ENCODE measurements at regions not wholly inside any gene's neighbourhood (a gene's known extent, or its start where the extent isn't known, plus 50 kb on each side); places are given as distances from the start of the nearest gene placed in this dataset.

DNA sequence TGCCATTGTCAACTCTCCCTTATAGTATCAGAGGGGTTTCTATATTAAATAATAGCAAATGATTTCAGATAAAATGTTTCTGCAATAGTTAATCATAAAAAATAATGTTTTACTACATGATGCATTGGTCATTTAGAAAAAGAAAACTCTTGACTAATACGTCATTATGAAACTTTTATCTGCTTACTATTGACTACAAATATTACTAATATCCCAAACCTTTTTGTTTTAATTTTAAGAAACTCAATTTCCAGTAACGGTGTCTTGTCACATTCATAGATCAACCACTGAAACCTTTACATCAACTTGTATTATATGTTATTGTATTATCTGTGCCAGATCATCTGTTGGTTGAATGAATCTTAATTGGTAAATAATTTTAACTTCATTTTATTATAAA is 482.9 kb upstream of the SLC35B3 start:
- Histone ChIP-seq H3K4me1 (ENCODE audit: control insufficient read depth, insufficient read depth, low read length) (no peaks in the 10 kb centered on the region), H3K27me3 (replicated peaks; ENCODE audit: control insufficient read depth, insufficient read depth, low read length) (no peaks in the 10 kb centered on the region), H3K4me3 (ENCODE audit: low read length) (no peak overlapping the region), H3K9ac (ENCODE audit: low read length) (no peak overlapping the region), H3K36me3 (ENCODE audit: control insufficient read depth, insufficient read depth, low read length, severe bottlenecking) (no peaks in the 10 kb centered on the region), H3K9me3 (ENCODE audit: control insufficient read depth, low read length) (no peaks in the 10 kb centered on the region)
- DNase-seq (ENCODE audit: low read depth): no peak

DNA sequence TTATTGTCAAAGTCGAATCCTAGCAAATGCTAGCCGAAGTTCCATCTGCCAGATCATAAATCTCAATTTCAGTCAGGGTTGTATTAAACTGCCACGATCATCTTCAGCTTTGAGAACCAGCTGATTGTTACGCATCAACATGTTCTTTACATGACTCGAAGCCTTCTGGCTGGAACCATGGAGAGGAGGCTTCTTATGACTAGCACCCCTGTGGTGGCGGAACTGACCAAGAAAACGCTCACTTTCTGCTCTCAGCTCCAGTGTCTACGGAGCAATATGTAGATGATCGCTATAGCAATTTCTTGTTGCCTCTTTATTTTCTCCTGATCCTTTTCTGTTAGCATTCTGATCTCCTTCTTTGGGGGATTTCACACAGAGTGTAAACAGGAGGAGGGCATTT is 479.4 kb upstream of the SLC35B3 start:
- peaks cover 18% of the 10 kb centered on the region for H3K9me3 ChIP-seq (ENCODE audit: control insufficient read depth, low read length)
- no peaks in the 10 kb centered on the region for H3K4me1 ChIP-seq (ENCODE audit: control insufficient read depth, insufficient read depth, low read length)
- no peak overlapping the region for H3K4me3 ChIP-seq (ENCODE audit: low read length)
- H3K9ac ChIP-seq (ENCODE audit: low read length): no peak overlapping the region
- H3K36me3 ChIP-seq (ENCODE audit: control insufficient read depth, insufficient read depth, low read length, severe bottlenecking): no peaks in the 10 kb centered on the region
- DNase-seq (ENCODE audit: low read depth): no peak
- H3K27me3 ChIP-seq (replicated peaks; ENCODE audit: control insufficient read depth, insufficient read depth, low read length): no peaks in the 10 kb centered on the region

DNA sequence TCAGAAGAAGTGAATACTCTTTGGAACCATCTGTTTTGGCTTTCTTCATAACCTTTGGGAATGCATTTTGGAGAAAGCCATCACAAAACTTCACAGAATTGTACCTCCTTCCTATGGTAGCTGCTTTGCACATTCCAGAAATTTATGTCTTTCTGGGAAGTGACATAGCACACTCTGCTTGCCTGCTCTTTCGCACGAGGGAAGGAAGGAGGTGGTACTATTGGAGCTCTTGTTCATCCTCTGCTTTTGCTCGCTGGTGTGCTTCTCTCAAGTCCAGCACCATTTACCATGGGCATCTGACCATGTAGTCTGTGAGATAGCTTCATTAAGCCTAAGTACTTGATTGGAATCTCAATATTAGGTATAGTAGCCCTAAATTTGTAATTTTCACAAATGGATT is 473.3 kb upstream of the SLC35B3 start:
- no peaks in the 10 kb centered on the region for H3K36me3 ChIP-seq (ENCODE audit: control insufficient read depth, insufficient read depth, low read length, severe bottlenecking)
- H3K9me3 ChIP-seq (ENCODE audit: control insufficient read depth, low read length): peaks cover 18% of the 10 kb centered on the region
- H3K9ac ChIP-seq (ENCODE audit: low read length): no peak overlapping the region
- no peak overlapping the region for H3K4me3 ChIP-seq (ENCODE audit: low read length)
- no peaks in the 10 kb centered on the region for H3K4me1 ChIP-seq (ENCODE audit: control insufficient read depth, insufficient read depth, low read length)
- no peak for DNase-seq (ENCODE audit: low read depth)
- H3K27me3 ChIP-seq (replicated peaks; ENCODE audit: control insufficient read depth, insufficient read depth, low read length): no peaks in the 10 kb centered on the region

DNA sequence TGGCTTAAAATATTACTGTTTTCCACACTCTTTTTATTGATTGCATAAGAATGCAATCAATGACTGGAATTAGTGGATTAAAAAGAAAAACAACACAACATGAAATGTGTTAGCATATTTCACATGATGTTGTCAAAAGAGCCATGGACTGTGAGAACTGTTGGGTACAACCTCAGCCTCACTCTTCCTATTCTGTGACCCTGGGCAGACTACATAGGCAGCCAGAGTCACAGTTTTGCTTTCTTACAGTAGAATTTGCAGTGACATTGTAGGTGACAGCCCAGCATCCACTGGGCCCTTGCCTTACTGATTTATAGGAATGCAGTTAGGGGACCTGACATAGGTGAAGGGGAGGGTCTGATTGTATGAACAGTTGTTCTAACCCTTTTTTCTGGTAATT is 471.4 kb upstream of the SLC35B3 start:
- H3K9ac ChIP-seq (ENCODE audit: low read length): no peak overlapping the region
- no peak for DNase-seq (ENCODE audit: low read depth)
- peaks cover 9% of the 10 kb centered on the region for H3K9me3 ChIP-seq (ENCODE audit: control insufficient read depth, low read length)

DNA sequence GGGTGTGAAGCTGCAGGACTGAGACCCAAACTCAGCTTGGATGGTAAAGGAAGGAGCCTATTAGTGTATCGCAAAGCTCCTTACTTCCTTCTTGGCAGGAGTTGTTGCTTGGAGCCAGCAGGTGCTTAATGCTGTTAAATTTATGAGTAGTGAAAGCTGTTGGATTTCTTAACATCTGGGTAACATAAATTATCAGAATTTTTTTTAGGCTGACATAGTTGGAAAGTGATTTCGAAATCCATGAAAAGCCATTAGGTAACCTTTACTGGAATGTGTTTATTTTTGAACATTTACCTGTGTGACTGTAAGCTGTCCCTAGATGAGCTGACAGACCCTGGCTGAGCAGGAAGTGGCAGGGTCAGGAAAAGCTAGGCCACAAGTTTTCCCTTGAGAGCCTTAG is 470.4 kb upstream of the SLC35B3 start:
- no peaks in the 10 kb centered on the region for H3K36me3 ChIP-seq (ENCODE audit: control insufficient read depth, insufficient read depth, low read length, severe bottlenecking)
- no peak overlapping the region for H3K9ac ChIP-seq (ENCODE audit: low read length)
- H3K4me1 ChIP-seq (ENCODE audit: control insufficient read depth, insufficient read depth, low read length): no peaks in the 10 kb centered on the region
- no peak overlapping the region for H3K4me3 ChIP-seq (ENCODE audit: low read length)
- H3K9me3 ChIP-seq (ENCODE audit: control insufficient read depth, low read length): peaks cover 5% of the 10 kb centered on the region
- no peak for DNase-seq (ENCODE audit: low read depth)
- H3K27me3 ChIP-seq (replicated peaks; ENCODE audit: control insufficient read depth, insufficient read depth, low read length): no peaks in the 10 kb centered on the region

More for the DNA sequence above, 471.4 kb upstream of the SLC35B3 start:
- Histone ChIP-seq H3K36me3 (ENCODE audit: control insufficient read depth, insufficient read depth, low read length, severe bottlenecking) (no peaks in the 10 kb centered on the region), H3K4me1 (ENCODE audit: control insufficient read depth, insufficient read depth, low read length) (no peaks in the 10 kb centered on the region), H3K4me3 (ENCODE audit: low read length) (no peak overlapping the region), H3K27me3 (replicated peaks; ENCODE audit: control insufficient read depth, insufficient read depth, low read length) (no peaks in the 10 kb centered on the region)

DNA sequence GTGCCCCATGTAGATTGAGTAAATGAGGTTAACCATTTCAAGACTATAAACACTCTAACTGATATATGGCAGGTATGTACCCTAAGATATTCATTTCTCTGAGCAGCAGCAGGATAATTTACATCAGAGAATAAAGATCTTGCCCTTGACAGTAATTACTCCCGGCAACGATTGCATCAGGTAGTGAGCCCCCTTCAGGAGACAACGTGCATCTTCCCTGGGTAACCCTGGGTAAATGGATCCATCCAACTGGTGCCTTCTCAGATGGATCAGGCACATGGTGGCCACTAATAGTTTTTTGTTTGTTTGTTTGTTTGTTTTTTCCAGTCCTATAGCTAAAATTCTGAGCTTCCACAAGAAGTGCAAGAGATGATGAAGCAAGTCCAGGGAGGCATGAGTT is 469.4 kb upstream of the SLC35B3 start:
- Histone ChIP-seq H3K9ac (ENCODE audit: low read length) (no peak overlapping the region), H3K4me3 (ENCODE audit: low read length) (no peak overlapping the region), H3K36me3 (ENCODE audit: control insufficient read depth, insufficient read depth, low read length, severe bottlenecking) (no peaks in the 10 kb centered on the region), H3K9me3 (ENCODE audit: control insufficient read depth, low read length) (peaks cover 5% of the 10 kb centered on the region), H3K4me1 (ENCODE audit: control insufficient read depth, insufficient read depth, low read length) (no peaks in the 10 kb centered on the region), H3K27me3 (replicated peaks; ENCODE audit: control insufficient read depth, insufficient read depth, low read length) (no peaks in the 10 kb centered on the region)
- DNase-seq (ENCODE audit: low read depth): no peak

DNA sequence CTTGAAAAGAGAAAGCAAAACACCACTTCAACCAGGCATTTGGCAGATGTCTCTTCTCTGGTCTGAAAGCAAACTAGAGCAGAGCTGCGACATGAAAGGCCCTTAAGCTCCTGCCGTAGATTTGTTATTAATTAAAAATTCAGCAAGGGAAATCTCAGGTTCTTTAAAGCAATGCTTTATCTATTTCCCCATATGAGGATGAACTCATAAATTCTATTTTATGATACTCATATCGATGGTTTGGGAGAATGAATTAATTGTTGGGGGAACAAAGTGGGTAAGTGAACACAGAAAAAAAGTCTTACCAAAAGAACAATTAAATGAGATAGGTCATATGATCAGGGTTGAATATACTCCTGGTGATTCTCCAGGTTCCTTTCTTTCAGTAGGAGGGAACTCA is 464.7 kb upstream of the SLC35B3 start:
- H3K9ac ChIP-seq (ENCODE audit: low read length): no peak overlapping the region
- H3K4me3 ChIP-seq (ENCODE audit: low read length): no peak overlapping the region
- H3K27me3 ChIP-seq (replicated peaks; ENCODE audit: control insufficient read depth, insufficient read depth, low read length): no peaks in the 10 kb centered on the region
- peaks cover 5% of the 10 kb centered on the region for H3K9me3 ChIP-seq (ENCODE audit: control insufficient read depth, low read length)
- H3K36me3 ChIP-seq (ENCODE audit: control insufficient read depth, insufficient read depth, low read length, severe bottlenecking): no peaks in the 10 kb centered on the region
- no peak for DNase-seq (ENCODE audit: low read depth)
- H3K4me1 ChIP-seq (ENCODE audit: control insufficient read depth, insufficient read depth, low read length): no peaks in the 10 kb centered on the region

DNA sequence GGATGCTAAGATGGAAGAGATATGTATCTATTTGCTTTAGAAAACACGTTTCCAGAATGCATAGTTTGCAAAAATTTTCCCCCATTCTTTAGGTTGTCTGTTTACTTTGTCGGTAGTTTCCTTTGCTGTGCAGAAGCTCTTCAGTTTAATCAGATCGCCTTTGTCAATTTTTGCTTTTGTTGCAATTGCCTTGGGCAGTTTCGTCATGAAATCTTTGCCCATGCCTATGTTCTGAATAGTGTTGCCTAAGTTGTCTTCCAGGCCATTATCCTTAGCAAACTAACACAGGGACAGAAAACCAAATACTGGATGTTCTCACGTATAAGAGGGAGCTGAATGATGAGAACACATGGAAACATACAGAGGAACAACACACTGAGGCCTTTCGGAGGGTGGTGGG is 454.2 kb upstream of the SLC35B3 start:
- DNase-seq (ENCODE audit: low read depth): no peak
- Histone ChIP-seq H3K4me3 (ENCODE audit: low read length) (no peak overlapping the region), H3K27me3 (replicated peaks; ENCODE audit: control insufficient read depth, insufficient read depth, low read length) (no peaks in the 10 kb centered on the region), H3K9ac (ENCODE audit: low read length) (no peak overlapping the region), H3K9me3 (ENCODE audit: control insufficient read depth, low read length) (no peaks in the 10 kb centered on the region), H3K36me3 (ENCODE audit: control insufficient read depth, insufficient read depth, low read length, severe bottlenecking) (no peaks in the 10 kb centered on the region), H3K4me1 (ENCODE audit: control insufficient read depth, insufficient read depth, low read length) (peaks cover 5% of the 10 kb centered on the region)

DNA sequence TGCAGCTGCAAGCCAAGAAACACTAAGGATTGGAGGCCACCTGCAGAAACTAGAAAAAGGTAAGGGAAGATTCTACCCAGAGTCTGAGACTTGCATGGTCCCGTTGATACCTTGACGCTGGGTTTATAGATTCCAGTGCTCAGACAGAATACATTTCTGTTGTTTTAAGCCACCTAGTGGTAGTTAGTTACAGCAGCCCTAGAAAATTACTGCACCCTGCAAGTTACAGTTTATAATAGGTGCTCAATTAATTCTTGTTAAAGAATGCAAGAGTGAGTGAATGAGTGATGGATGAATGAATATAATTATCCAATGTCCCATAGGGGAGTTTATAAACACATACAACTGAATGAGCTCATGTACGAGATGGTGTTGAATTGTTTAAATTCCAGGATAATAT is 453.1 kb upstream of the SLC35B3 start:
- peak; percentile 53 for DNase-seq (ENCODE audit: low read depth)
- Histone ChIP-seq H3K36me3 (ENCODE audit: control insufficient read depth, insufficient read depth, low read length, severe bottlenecking) (no peaks in the 10 kb centered on the region), H3K27me3 (replicated peaks; ENCODE audit: control insufficient read depth, insufficient read depth, low read length) (no peaks in the 10 kb centered on the region), H3K4me1 (ENCODE audit: control insufficient read depth, insufficient read depth, low read length) (peaks cover 5% of the 10 kb centered on the region), H3K9ac (ENCODE audit: low read length) (no peak overlapping the region), H3K4me3 (ENCODE audit: low read length) (no peak overlapping the region), H3K9me3 (ENCODE audit: control insufficient read depth, low read length) (no peaks in the 10 kb centered on the region)

DNA sequence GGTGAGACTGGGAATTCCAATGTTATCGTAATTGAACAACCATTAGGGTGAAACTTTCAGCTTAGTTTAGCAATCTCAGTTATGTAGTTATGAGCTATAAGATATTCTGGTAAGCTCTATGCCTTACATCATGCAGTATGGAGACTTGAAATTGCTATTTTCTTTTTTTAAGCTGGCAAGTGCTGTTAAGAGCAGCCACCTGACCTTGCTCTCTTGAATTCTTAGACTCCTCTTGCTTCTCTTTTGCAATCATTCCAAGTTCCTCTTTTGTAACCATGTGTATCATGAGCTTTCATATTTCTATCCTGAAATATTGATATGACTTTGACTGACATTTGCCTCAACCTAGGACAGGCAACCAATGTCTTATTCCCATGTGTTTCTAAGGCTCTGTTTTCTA is 446.3 kb upstream of the SLC35B3 start:
- H3K9ac ChIP-seq (ENCODE audit: low read length): no peak overlapping the region
- no peak overlapping the region for H3K4me3 ChIP-seq (ENCODE audit: low read length)
- no peaks in the 10 kb centered on the region for H3K9me3 ChIP-seq (ENCODE audit: control insufficient read depth, low read length)
- no peaks in the 10 kb centered on the region for H3K27me3 ChIP-seq (replicated peaks; ENCODE audit: control insufficient read depth, insufficient read depth, low read length)
- no peak for DNase-seq (ENCODE audit: low read depth)
- H3K36me3 ChIP-seq (ENCODE audit: control insufficient read depth, insufficient read depth, low read length, severe bottlenecking): no peaks in the 10 kb centered on the region
- no peaks in the 10 kb centered on the region for H3K4me1 ChIP-seq (ENCODE audit: control insufficient read depth, insufficient read depth, low read length)

DNA sequence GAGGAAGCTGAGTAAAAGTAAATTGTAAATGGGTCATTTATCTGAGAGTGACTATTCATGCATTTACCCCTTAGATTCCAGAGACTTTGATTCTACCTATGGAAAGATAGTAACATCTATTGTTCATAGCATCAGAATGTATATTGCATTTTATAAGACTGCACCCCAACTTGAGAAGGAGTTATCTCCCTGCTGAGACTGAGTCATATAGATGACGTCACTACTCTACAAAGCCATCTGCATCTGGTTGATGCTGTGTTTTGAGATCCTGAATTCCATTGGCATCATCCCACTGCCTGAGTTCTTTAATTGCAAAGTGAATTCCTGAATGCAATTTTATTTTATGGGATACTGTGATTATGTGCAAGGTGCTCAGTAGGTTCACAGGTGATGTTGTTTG is 444.0 kb upstream of the SLC35B3 start:
- DNase-seq (ENCODE audit: low read depth): no peak
- Histone ChIP-seq H3K9ac (ENCODE audit: low read length) (no peak overlapping the region), H3K27me3 (replicated peaks; ENCODE audit: control insufficient read depth, insufficient read depth, low read length) (no peaks in the 10 kb centered on the region), H3K9me3 (ENCODE audit: control insufficient read depth, low read length) (no peaks in the 10 kb centered on the region), H3K4me1 (ENCODE audit: control insufficient read depth, insufficient read depth, low read length) (no peaks in the 10 kb centered on the region), H3K4me3 (ENCODE audit: low read length) (no peak overlapping the region), H3K36me3 (ENCODE audit: control insufficient read depth, insufficient read depth, low read length, severe bottlenecking) (no peaks in the 10 kb centered on the region)

DNA sequence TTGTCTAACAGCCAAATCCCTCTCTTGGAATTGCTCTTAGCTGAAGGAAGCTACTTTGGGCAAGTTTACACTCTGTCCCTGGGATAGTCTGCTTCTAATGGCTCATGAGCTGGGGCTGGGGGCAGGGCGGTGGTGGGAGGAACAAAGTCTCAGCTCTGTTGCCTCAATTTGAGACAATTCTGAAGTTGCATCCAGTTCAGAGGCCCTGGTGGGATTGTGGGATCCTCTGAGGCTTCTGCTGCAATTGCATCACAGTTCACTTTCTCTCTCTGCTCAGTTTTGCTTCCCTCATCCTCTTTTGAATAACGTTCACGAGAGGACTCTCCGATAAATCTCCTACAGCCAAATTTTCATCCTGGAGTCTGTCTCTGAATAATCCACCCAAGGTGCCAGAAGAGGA is 440.6 kb upstream of the SLC35B3 start:
- no peak overlapping the region for H3K4me3 ChIP-seq (ENCODE audit: low read length)
- no peaks in the 10 kb centered on the region for H3K27me3 ChIP-seq (replicated peaks; ENCODE audit: control insufficient read depth, insufficient read depth, low read length)
- H3K9me3 ChIP-seq (ENCODE audit: control insufficient read depth, low read length): no peaks in the 10 kb centered on the region
- no peak overlapping the region for H3K9ac ChIP-seq (ENCODE audit: low read length)
- no peak for DNase-seq (ENCODE audit: low read depth)
- no peaks in the 10 kb centered on the region for H3K4me1 ChIP-seq (ENCODE audit: control insufficient read depth, insufficient read depth, low read length)
- no peaks in the 10 kb centered on the region for H3K36me3 ChIP-seq (ENCODE audit: control insufficient read depth, insufficient read depth, low read length, severe bottlenecking)
